RCC 7860 (cell line): ENCODE measurements at regions not wholly inside any gene's neighbourhood (a gene's known extent, or its start where the extent isn't known, plus 50 kb on each side); places are given as distances from the start of the nearest gene placed in this dataset.

Experiments used
- DNase-seq: peaks from one replicate; pipeline ENCODE4 v3.0.0-alpha.2; 2015; ENCODE audit warnings: low spot score
- FAIRE-seq: peaks from 2 replicates; lab custom pipeline; 2012; peaks lifted over from hg19 to GRCh38; lab: Jason Lieb, UNC

- DNase-seq (no peak), FAIRE-seq (no peak)
These were observed 270.3 kb upstream of the RORA start for GRCh38 chr15:61499376-61499775.

DNA sequence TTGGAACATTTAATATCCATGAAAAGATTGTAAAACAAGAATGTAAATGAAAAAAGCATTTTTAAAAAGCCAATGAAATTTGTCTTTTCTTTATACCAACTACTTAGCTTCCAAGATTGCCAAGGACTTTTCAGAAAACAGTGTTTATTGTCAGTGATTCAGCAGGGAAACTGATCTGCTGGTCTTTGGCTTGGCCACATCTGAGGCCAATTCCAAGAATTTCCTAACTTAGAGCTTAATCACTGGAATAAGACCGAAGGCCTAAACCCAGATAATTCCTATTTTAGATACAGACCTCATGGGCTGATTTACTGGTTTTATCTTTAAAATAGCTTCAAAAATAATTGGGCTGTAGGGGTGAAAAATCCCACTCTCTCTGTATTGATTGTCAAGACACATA, 260.5 kb upstream of the RORA start:
- DNase-seq, result no peak
- FAIRE-seq, result no peak

DNA sequence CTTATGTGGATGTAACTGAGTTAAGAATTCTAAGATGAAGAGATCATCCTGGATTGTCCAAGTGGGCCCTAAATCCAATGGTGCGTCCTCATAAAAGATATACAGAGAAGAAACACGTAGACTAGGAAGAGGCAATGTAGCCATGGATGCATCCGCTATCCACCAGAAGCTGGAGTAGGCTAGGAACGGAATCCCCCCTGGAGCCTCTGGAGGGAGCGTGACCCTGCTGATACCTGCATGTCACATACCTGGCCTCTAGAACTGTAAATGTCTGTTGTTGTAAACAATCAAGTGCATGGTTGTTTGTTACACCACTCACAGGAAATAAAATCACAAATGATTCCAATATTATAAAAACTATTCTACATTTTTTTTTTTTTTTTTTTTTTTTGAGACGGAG, 254.5 kb upstream of the RORA start:
- DNase-seq (no peak), FAIRE-seq (no peak)

DNA sequence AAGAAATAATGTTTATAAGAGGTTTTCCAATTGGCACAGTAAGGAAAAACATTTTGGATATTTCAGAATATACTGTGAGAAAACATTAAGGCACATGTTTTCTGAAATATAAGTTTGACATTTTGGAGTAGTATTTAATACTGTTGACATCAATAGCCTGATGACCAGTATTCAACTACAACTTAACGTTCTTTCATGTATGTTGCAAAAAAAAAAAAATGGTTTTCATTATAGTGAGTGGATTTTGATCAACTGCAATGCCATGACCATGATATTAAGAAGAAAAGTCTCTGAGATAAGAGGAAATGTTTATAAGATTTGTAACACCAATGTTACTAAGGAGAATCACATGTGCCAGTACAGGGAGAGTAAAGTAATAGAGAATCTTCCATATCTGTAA, 252.8 kb upstream of the RORA start:
- FAIRE-seq, result no peak
- no peak for DNase-seq

- DNase-seq (no peak), FAIRE-seq (no peak)
These were observed 251.8 kb upstream of the RORA start for GRCh38 chr15:61480863-61481262.

DNA sequence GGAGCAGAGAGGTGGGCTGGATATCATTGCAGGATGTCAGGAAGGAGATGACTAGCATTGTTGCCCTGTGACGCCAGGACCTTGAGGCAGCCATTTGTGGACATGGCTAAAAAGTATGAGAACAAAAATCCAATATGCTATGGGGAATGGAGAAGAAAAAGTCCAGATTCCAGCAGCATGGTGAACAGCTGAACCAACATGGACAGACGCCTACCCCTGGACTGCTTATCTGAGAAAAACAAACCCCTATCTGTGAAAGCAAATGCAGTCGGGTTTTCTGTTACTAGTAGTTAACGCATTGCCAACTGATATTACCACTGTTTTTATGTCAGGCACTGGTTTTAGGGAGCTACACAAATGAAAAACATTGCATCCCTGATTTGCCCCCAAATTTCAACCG, 251.2 kb upstream of the RORA start:
- no peak for DNase-seq
- FAIRE-seq, result no peak

DNA sequence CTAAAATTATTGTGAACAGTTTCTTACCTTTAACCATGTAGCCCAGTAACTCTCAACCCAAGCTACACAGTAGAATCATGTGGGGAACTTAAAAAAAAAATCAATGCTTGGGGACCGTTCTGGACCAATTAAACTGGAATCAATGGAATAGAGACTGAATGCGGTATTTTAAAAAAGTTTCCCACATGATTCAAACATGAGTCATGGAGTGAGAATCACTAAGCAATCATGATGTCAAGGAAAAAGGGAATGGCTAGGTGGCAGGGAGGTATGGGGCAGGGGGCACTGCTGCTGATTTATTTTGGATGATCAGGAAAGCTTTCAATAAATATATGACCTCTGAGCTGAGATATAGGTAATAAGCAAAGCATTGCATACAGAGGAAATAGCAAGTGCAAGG, 250.5 kb upstream of the RORA start:
- FAIRE-seq (no peak), DNase-seq (no peak)

GRCh38 chr15:61476741-61477140, 247.6 kb upstream of the RORA start:
- FAIRE-seq, result no peak
- DNase-seq, result no peak

DNA sequence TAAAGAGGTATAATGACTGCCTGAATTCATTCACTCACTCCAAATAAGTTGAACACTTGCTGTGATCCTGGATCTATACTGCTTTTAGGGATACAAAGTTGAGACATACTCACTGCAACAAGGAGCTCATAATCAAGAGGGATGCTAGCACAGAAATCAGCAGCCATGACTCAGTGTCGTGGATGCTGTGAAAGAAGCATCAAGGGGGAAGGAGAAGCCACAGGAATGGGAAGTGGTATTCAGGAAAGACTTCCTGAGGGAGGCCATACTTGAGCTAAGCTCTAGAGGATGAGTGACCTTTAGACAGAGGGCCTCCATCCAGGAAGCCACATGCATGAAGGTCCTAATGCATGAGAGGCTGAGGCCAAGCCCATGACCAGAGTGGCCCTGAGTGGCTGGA, 245.7 kb upstream of the RORA start:
- FAIRE-seq (no peak), DNase-seq (no peak)

GRCh38 chr15:61467823-61468222, 238.7 kb upstream of the RORA start:
- FAIRE-seq (no peak), DNase-seq (no peak)

DNA sequence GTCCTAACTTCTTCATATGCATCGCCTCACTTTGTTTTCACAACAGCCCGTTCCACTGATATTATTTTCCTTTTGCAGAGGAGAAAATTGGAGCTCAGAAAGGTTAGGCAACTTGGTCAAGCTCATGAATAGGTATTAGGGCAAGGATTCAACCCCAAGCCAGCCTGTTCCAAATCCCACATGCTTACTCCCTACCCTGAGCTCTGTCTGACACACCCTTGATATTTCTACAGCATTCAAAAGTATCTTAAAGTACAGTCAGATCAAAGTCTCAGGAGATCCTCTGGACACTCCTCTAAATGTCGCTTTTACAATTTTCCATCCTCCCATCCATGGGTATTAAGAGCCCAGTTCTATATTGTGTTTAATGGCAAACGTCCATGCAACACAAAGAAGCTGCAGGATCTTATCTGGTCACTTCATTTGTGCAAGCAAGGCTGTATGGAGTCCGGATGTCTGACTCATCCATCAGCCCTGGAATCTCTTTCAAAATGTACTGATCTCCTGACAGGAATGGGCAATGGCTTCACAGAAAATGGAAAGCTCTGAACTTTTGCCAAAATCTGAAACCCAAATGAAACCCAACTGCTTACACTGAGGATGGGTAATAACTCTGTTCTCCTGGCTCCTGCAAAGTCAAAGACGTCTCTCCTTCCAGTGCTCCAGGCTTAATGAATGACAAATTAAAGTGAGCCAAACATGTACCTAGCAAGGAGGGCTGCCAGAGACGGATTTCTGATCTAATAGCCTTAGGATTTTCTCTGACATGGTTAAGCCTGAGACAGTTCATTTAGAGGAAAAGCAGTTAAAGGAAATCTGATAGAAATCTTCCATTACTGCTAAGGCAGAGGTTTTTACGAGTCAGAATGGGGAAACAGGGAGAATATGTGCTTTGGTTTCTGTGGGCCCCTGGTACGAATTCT, 230.9 kb upstream of the RORA start:
- no peak for DNase-seq
- no peak for FAIRE-seq

GRCh38 chr15:61457050-61457733, 228.1 kb upstream of the RORA start:
- no peak for FAIRE-seq
- no peak for DNase-seq

- DNase-seq, result no peak
- FAIRE-seq, result no peak
These were observed 220.1 kb upstream of the RORA start for GRCh38 chr15:61449186-61449702.

GRCh38 chr15:61447981-61448380, 218.9 kb upstream of the RORA start:
- no peak for FAIRE-seq
- DNase-seq, result no peak

DNA sequence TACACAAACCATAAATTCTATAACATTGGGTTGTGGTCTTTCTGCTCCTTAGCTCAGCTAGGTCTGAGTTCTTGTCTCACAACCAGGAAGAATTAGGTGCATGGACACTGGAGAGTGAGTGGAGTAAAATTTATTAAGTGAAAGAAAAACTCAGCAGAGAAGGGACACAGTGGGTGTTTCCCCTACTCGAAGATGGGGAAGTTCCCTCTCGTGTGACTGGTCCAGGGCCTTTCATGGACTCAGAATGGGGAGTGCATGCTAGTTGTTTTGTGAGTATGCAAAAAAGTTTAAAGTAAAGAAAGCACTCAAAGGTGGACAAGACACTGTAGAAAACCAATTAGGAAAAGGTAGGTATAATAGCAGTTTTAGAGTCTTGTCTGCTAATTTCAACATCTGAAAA, 215.5 kb upstream of the RORA start:
- DNase-seq (no peak), FAIRE-seq (no peak)

GRCh38 chr15:61442821-61443220, 213.7 kb upstream of the RORA start:
- no peak for DNase-seq
- FAIRE-seq, result no peak

DNA sequence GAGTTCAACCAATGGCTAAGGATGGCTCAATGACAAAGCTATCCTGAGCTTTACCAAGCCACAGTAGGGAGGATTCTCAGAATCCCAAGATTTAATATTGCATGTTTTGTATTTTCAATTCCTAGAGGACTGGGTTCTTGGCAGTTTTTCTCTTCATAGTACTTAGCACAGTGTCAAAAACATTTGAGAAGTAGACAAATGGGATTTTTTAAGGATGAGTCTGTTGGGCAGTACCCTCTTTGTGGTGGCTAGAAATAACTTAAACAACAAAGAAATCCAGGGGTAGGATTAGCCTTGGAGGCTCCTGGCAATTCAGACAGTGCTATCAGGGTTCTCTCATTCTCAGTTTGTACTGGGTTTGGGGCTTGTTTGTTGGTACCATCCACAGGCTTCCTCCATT, 212.8 kb upstream of the RORA start:
- no peak for DNase-seq
- no peak for FAIRE-seq

DNA sequence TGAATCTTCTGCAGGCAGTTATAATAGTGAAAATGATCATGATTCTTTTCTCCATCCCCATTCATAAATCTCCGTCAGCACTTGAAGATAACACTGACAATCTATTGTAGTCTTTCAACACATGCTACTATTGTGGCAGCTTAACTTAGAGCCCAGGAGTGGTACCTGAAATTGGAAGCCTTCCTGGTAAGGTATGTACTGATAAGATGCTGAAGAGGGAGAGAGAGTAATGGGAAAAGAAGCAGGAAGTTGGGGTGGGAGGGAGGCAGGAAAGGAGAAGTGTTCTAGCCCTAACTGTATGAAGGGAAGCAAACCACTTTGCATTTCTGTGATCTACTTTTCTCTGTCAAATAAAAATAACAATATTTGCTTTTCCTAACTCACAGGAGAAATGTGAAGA, 197.4 kb upstream of the RORA start:
- FAIRE-seq, result no peak
- DNase-seq, result no peak

DNA sequence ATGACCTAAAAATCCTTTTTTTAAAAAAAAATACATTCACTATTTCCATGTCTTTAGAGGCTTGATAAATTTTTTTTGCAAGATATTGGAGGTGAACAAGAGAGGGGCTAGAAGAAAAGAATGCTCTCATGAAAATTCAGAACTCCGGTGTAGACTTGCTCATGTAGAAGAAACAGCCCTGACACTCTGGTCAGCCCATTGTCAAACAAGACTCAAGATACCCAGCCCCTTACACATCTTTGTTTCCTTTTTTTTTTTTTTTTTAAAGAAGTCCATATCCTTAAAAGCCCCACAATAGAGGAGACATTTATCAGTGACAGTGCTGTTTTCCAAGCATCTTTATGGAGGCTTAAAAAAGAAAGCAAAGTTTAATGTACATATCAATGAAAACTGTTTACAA, 196.8 kb upstream of the RORA start:
- FAIRE-seq (no peak), DNase-seq (no peak)

DNA sequence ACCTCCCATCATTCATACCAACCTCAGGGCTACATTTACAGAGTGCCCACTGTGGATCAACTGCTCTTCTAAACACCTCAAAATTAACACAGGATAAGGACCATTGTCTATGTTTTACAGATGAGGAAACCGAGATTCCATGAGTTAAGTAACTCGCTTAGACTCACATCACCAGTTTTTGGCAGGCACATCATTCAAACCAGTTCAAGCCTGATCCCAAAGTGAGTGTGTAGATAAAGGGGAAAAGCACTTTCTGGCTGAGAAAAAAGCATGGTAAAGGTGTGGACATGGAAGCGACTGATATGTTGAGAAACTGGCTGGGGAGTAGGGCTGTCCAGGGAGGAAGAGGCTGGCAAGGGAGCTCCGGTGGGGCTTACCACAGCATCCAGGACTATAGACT, 193.7 kb upstream of the RORA start:
- FAIRE-seq (no peak), DNase-seq (no peak)

DNA sequence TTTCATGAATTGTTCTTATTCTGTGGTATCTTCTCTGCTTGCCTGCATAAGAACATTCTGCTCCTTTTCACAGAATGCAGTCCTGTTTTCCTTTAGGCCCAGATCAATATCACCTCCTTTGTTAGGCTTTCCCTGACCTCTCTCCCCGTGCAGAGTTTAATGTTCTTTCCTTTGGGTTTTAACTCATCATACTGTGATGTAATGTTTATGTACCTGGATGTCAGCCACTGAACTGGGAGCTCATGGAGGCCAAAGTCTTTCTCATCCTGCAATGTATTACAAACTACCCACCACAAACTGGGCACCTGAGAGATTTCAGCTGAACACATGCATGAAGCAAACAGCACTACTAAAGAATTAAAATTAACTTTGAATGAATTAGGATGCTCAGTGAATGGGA, 192.8 kb upstream of the RORA start:
- FAIRE-seq, result no peak
- no peak for DNase-seq

- FAIRE-seq, result no peak
These were observed 192.4 kb upstream of the RORA start for GRCh38 chr15:61421470-61421869.

More at GRCh38 chr15:61421470-61421869, 192.4 kb upstream of the RORA start:
- DNase-seq, result no peak
